ENCODE measurements at regions not wholly inside any gene's neighbourhood (a gene's known extent, or its start where the extent isn't known, plus 50 kb on each side); places are given as distances from the start of the nearest gene placed in this dataset.
A peak's percentile ranks its signal among the peaks of the same experiment; 100 is the strongest.
"Not testable (repeated sequence)": the region's sequence is repeated elsewhere in the genome, so short reads cannot be mapped to it uniquely, and the experiment has no call there.

GRCh38 chr17:31604936-31605335, 213.5 kb downstream of the RAB11FIP4 start (continued):
- no peak for TF ChIP-seq PRDM10 (tag by site-specific recombination; IDR thresholded peaks at IDR 0.05)
- no peak for TF ChIP-seq SALL2 (tag by site-specific recombination; IDR thresholded peaks at IDR 0.05; ENCODE audit: borderline replicate concordance)

GRCh38 chr17:31600144-31600543, 208.7 kb downstream of the RAB11FIP4 start:
- H3K4me3 ChIP-seq (ENCODE audit: low read depth, low read length); H3K36me3 ChIP-seq (ENCODE audit: control insufficient read depth in 2 of 2, insufficient read depth in 1 of 2, low read length in 2 of 2); POLR2A ChIA-PET; CTCF ChIA-PET; H3K4me1 ChIP-seq (ENCODE audit: control insufficient read depth, insufficient read depth, low read length); H3K27ac ChIP-seq (ENCODE audit: extremely low read depth, low read depth, low read length); H3K9me3 ChIP-seq (ENCODE audit: control insufficient read depth, insufficient read depth, low read depth, low read length): not testable (repeated sequence)

DNA sequence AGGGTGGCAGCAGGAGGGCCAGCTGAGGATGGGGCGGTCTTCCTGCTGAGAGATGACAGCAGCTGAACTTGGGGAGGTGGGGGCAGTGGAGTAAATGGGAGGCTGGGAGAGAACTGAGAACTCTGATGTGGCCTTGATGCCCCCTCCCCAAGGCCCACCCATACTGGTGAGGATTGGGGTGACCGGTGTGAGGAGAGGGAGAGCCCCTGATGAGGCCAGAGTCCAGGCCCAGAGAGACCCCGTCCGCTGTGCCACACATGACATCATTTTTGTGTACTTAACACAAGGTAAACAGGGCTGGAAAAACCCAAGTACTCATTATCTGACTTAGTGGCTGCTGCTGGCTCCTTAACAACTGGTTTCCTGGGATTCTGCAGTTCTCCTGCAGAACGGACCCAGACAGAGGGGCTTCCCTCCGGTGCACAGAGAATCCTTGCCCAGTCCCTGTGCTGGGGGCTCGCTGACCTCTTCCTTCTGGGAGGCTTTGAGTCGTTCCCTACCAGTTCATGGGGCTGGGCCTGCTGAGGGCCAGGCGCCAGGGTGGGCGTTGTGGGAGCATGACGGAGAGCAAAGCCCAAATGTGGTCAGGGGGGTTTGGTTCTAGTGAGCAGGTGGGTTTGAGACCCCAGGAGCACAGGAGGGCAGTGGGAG, 207.6 kb downstream of the RAB11FIP4 start:
- H3K36me3 ChIP-seq (ENCODE audit: control insufficient read depth in 2 of 2, insufficient read depth in 1 of 2, low read length in 2 of 2): no peaks in the 10 kb centered on the region
- POLR2A ChIA-PET: no interaction called here
- no peaks in the 10 kb centered on the region for H3K4me1 ChIP-seq (ENCODE audit: control insufficient read depth, insufficient read depth, low read length)
- no peak overlapping the region for H3K4me3 ChIP-seq (ENCODE audit: low read depth, low read length)
- CTCF ChIA-PET: no interaction called here
- H3K9me3 ChIP-seq (ENCODE audit: control insufficient read depth, insufficient read depth, low read depth, low read length): no peaks in the 10 kb centered on the region
- no peak overlapping the region for H3K27ac ChIP-seq (ENCODE audit: extremely low read depth, low read depth, low read length)
- TF ChIP-seq, protein P1, sequence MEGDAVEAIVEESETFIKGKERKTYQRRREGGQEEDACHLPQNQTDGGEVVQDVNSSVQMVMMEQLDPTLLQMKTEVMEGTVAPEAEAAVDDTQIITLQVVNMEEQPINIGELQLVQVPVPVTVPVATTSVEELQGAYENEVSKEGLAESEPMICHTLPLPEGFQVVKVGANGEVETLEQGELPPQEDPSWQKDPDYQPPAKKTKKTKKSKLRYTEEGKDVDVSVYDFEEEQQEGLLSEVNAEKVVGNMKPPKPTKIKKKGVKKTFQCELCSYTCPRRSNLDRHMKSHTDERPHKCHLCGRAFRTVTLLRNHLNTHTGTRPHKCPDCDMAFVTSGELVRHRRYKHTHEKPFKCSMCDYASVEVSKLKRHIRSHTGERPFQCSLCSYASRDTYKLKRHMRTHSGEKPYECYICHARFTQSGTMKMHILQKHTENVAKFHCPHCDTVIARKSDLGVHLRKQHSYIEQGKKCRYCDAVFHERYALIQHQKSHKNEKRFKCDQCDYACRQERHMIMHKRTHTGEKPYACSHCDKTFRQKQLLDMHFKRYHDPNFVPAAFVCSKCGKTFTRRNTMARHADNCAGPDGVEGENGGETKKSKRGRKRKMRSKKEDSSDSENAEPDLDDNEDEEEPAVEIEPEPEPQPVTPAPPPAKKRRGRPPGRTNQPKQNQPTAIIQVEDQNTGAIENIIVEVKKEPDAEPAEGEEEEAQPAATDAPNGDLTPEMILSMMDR (tag by site-specific recombination; IDR thresholded peaks at IDR 0.05): no peak
- TF ChIP-seq, protein P2, sequence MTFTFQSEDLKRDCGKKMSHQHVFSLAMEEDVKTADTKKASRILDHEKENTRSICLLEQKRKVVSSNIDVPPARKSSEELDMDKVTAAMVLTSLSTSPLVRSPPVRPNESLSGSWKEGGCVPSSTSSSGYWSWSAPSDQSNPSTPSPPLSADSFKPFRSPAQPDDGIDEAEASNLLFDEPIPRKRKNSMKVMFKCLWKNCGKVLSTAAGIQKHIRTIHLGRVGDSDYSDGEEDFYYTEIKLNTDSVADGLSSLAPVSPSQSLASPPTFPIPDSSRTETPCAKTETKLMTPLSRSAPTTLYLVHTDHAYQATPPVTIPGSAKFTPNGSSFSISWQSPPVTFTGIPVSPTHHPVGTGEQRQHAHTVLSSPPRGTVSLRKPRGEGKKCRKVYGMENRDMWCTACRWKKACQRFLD (tag by site-specific recombination; IDR thresholded peaks at IDR 0.05): no peak
- TF ChIP-seq SP7 (tag by site-specific recombination; IDR thresholded peaks at IDR 0.05) (peak; percentile 55; the same call in 1 of the 2 replicates), ZIC2 (tag by site-specific recombination; IDR thresholded peaks at IDR 0.05) (no peak; the same call in 1 of the 2 replicates), ATF2 (tag by site-specific recombination; IDR thresholded peaks at IDR 0.05; ENCODE audit: low read depth) (peak; percentile 57), ZNF629 (tag by site-specific recombination; IDR thresholded peaks at IDR 0.05) (peak; percentile 25; the same call in 1 of the 2 replicates), ZNF140 (tag by site-specific recombination; IDR thresholded peaks at IDR 0.05) (no peak), AEBP2 (tag by site-specific recombination; IDR thresholded peaks at IDR 0.05; ENCODE audit: borderline replicate concordance) (no peak), ZNF664 (tag by site-specific recombination; IDR thresholded peaks at IDR 0.05) (no peak), ZNF624 (tag by site-specific recombination; IDR thresholded peaks at IDR 0.05) (no peak), ZNF571 (tag by site-specific recombination; IDR thresholded peaks at IDR 0.05) (no peak), ZBTB21 (tag by site-specific recombination; IDR thresholded peaks at IDR 0.05) (peak; percentile 16; the same call in 1 of the 2 replicates), ZNF169 (tag by site-specific recombination; IDR thresholded peaks at IDR 0.05) (no peak), ZNF16 (tag by site-specific recombination; IDR thresholded peaks at IDR 0.05; ENCODE audit: low read depth) (no peak), ZNF600 (tag by site-specific recombination; IDR thresholded peaks at IDR 0.05) (peak; percentile 58; the same call in 1 of the 2 replicates)
- TF ChIP-seq, protein P3, sequence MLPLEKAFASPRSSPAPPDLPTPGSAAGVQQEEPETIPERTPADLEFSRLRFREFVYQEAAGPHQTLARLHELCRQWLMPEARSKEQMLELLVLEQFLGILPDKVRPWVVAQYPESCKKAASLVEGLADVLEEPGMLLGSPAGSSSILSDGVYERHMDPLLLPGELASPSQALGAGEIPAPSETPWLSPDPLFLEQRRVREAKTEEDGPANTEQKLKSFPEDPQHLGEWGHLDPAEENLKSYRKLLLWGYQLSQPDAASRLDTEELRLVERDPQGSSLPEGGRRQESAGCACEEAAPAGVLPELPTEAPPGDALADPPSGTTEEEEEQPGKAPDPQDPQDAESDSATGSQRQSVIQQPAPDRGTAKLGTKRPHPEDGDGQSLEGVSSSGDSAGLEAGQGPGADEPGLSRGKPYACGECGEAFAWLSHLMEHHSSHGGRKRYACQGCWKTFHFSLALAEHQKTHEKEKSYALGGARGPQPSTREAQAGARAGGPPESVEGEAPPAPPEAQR (tag by site-specific recombination; IDR thresholded peaks at IDR 0.05): no peak
- TF ChIP-seq, protein P4, sequence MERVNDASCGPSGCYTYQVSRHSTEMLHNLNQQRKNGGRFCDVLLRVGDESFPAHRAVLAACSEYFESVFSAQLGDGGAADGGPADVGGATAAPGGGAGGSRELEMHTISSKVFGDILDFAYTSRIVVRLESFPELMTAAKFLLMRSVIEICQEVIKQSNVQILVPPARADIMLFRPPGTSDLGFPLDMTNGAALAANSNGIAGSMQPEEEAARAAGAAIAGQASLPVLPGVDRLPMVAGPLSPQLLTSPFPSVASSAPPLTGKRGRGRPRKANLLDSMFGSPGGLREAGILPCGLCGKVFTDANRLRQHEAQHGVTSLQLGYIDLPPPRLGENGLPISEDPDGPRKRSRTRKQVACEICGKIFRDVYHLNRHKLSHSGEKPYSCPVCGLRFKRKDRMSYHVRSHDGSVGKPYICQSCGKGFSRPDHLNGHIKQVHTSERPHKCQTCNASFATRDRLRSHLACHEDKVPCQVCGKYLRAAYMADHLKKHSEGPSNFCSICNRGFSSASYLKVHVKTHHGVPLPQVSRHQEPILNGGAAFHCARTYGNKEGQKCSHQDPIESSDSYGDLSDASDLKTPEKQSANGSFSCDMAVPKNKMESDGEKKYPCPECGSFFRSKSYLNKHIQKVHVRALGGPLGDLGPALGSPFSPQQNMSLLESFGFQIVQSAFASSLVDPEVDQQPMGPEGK (tag by site-specific recombination; IDR thresholded peaks at IDR 0.05): 0 out of 2 replicates have a peak, but pooled peaks have one; percentile 48

All from HEK293 (cell line).